ENCODE measurements at regions not wholly inside any gene's neighbourhood (a gene's known extent, or its start where the extent isn't known, plus 50 kb on each side); places are given as distances from the start of the nearest gene placed in this dataset.
"Not testable (repeated sequence)": the region's sequence is repeated elsewhere in the genome, so short reads cannot be mapped to it uniquely, and the experiment has no call there.

DNA sequence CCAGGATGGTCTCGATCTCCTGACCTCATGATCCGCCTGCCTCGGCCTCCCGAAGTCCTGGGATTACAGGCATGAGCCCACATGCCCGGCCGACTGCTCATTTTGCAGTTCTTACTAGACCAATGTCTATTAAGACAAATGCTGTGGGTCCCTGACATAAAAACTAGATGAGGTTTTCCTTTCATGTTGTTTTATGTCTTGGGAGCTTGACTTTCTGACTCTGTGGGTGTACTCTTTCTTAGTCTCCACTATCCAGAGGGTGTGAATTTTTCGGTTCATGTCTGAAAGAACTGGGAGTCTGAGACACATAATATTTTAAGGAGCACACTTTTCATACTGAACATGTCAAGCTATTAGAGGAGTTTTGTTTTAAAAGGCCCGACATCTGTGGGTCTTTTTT is 744.9 kb upstream of the B3GALT2 start:
- no peak for DNase-seq

DNA sequence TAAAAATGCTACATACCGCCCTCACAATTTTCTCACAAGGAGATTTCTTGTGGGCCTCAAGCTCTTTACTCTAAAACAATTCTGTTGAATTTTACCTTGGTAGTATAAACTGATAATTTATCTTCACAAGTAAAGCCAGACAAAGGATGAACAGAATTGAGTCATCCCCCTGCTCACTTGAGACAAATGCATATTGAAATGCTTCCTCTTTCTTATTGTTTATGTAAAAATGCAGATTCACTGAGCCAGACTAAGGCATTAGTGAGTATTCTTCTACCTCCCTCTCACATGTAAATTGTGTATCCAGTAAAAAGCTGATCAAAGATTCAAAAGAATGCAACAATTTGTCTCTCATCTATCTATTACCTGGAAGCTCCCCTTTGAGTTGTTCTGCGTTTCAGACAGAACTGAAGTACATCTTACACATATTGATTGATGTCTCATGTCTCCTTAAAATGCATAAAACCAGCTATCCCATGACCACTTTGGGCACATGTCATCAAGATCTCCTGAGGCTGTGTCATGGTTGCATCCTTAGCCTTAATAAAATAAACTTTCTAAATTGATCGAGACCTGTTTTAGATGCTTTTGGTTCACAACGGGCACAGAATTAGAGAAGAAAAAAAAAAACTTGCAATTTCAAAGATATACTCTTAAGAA is 743.1 kb upstream of the B3GALT2 start:
- no peak for DNase-seq

DNA sequence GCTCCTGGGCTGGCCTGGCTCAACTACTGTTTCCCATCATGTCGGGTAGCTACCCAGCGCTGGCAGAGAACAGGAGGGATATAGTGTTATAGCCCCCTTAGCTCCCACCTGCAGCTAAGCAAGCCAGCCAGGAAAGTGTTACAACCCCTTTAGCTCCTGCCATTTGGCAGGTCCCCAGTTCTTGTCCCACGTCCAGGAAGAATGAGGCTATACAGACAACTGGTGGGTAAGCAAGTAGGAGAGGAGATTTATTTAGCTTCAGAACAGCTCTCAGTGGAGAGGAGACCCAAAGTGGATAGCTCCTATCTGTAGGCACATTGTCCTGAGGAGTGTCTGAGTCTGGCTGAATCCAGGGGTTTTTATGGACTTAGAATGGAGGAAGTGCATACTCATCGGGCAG is 741.1 kb upstream of the B3GALT2 start:
- no peak for DNase-seq

DNA sequence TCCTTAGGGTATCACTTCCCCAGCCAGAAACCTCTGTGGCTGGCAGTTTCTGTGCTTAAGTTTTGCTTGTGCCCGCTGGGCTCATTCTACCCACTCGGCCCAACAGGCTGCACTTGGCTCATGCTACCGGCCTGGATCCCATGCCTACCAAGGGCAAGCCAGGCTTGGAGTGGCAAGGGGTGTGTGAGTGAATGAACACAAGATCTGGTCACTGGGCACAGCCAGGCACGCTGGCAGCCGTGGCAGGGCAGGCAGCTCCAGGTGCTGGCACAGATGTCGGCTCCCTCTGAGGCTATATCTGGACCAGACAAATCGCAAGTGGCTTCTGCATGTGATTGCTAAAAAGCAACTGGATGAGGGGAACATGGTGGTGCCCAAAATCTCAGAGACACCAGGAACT is 740.5 kb upstream of the B3GALT2 start:
- no peak for DNase-seq

DNA sequence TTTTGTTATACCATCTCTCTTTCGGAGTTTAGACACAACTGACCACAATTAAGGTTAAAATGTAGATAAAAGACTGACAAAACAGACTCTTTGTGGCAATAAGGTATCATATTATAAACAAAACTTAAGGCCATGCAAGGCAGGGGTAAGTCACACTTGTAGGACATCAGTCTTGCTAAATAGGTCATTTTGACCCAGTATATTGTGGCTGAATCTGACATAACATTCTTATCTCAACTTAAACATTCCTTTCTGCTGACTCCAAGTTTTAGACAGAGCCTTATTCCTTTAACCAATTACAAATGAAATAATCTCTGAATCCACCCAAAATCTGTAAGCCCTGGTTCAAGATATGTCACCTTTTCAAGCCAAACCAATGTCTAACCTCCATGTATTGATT is 733.4 kb upstream of the B3GALT2 start:
- DNase-seq = no peak

DNA sequence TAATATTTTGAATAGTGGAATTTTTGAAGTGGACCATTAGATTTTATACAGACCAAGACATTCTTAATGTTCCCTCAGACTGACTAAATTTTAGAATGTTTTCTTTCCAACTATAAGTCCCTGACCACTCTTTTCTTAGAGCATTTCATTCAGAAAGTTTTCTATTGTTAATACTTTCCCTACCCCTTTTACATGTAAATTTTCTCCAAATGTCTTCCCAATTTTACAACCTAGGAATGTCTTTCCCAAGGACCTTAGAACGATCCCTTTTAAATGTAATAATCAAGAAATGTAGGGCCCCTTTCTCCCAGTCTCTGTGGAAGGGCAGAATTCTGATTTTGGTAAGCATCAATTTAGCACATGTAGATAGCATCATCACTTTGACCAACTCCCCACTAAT is 730.0 kb upstream of the B3GALT2 start:
- no peak for DNase-seq

DNA sequence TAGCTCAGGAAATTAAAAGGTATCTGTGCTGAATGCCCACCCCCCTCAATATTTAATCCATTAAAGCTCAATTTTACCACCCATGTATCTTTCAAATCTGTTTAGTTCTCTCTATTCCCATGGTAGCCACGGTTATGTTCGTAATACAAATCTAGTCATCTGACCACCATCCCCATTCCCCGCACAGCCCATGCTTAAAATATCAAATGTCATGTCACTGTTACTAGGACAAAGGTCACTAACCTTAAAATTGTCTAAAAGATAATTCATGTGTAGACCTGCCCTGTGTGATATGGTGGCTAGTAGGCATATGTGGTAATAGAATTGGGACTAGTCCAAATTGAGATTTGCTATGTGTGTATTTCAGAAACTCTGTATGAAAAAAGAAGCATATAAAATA is 728.5 kb upstream of the B3GALT2 start:
- no peak for DNase-seq

DNA sequence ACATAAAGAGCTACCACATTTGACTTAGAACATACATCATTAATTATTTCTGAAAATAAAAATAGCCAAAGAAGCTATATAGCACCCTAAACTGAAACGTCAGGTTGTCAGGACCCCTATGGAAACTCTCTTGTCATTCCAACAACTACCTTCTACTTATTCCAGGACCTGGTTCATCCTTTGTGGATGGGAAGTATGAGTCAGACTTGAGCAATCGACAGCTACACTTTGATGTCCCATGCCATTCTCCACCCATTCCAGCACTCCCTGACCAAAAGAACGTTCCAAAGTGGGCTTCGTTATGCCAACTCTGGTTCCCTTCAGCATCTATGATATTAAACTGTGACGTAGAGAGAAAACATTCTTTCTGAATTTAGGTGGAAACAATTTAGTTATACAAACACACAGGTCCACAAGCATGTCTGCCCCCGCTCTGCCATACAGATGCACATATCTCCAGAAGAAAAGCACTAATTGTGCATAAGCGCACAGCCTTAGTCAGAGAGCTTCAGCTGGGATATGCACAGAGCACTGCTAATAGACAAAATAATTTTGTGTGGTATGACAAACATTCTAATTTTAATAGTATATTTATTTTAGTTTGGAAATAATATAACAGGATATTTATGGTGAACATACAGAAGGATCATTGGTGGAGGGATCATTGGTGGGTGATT is 723.1 kb upstream of the B3GALT2 start:
- DNase-seq = no peak

DNA sequence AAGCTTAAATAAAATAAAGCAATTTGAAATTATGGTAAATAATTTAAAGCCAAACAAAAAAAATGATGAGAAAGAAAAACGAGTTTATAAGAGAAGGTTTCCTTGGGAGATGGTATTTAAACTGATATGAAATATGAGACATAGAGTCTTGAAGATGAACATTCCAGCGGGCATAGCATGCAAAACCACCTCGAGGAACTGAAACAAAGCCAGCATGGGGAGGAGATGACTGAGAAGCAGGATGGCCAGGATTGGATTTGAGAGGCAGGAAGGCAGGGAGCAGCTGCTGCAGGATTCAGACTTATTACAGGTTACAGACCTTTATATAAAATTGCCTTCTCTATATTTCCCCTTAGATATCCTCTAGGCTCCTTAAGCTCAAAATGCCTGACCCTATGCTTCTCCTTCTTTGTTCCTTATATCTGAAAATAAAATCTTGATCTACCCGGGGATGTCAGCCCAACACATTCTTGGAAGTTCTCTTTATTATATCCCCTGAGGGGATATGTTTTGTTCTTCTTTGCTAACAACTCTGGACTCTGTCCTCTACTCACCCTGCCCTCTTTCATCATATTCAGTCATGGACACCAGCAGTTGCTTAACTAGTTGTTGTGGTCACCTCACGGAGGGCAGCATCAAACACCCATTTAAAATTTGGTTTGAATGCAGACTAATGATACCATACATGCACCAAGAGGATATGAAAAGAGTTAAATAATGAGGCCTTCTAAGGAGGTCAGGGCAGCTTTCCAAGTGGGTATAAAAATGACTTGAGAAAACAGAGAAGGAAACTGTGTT is 719.1 kb upstream of the B3GALT2 start:
- no peak for DNase-seq

DNA sequence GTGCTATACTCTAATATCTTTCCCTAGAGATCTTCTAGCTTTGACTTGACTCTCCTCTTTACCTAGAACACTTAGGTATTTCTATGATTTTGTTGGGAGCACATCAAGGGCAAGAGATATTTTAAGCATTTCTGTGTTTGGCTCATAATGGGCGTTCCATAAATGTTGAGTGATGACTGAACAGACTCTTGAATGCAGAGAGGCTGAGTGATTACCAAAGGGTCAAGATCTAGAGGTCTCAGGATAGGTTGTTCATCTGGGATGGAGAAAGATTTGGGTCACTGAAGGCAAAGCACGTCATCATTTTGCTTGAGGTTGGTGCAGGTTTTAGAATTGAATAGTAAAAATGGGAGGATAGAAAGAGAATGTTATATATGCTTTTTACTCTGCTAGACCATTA is 705.4 kb upstream of the B3GALT2 start:
- DNase-seq = no peak

DNA sequence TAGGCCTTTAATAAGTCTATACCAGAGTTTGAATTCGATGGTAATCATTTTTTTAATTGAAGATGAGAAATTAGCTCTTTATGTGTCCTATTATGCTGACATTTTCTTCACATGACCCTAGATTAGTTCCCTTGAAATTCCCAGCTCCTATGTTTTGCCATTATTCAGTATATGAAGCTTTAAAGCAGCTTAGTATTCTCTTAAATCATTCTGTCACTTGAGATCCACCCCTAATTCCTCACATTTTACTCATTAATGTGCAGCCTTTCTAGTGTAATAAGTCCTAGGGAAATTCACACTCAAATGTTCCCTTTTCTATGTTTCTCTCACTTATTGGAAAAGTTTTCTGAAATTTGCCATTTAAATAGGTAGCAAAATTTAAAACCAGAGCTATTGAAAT is 704.5 kb upstream of the B3GALT2 start:
- no peak for DNase-seq

DNA sequence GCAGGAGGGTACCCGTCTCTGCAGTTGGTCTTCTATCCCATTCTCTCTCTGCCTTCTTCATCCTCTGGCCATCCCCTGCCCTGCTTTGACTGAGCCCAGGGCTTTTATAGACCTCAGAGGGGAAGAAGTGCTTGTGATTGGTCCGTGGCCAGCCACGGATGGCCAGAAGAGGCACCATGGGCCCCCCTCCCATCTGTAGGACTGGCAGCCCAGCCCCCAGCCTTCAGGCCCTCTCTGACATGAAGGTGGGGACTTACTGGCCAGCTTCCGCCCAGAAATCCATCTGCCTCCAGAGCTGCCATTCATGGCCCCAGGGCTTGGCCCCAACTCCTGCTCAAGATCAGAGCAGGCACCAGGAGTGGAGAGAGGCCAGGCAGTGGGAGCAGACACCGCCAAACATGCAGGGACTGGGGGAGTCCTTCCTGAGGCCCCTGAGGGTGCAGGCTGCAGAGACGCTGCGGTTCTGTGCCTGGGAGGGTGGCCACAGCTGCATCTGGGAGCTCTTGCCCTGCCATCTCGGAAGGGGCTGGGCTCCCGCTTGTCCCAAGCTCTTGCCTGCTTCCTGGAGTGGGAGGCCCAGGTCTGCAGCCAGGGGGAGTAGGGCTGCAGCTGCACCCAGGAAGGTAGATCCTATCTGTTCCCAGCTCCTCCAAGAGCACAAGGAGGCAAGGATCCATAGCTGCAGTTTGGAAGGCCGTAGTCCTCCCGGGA is 698.6 kb upstream of the B3GALT2 start:
- no peak for DNase-seq

DNA sequence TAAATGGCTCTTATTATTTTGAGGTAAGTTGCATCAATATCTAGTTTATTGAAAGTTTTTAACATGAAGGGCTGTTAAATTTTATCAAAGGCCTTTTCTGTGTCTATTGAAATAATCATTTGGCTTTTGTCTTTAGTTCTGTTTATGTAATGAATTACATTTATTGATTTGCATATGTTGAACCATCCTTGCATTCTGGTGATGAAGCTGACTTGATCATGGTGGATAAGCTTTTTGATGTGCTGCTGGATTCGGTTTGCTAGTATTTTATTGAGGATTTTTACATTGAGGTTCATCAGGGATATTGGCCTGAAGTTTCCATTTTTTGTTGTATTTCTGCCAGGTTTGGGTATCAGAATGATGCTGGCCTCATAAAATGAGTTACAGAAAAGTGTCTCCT is 691.5 kb upstream of the B3GALT2 start:
- DNase-seq = not testable (repeated sequence)

DNA sequence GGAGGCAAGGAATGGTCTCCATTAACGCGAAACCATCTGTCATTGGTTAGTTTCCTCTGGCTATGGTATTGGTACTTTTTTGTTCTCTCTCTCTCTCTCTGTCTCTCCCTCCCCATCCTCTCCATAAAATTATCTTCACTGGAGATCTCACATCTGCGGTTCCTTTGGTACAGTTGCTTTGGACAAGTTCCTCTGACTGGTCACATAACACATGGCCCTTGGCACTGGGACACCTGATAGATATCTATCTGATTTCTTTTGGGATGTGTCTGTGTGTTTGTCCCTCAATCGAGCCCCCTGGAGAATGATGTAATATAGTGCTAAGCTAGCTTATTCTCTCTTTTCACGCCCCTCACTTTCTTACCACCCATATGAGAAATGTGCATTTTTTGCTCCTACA is 682.0 kb upstream of the B3GALT2 start:
- DNase-seq = no peak

DNA sequence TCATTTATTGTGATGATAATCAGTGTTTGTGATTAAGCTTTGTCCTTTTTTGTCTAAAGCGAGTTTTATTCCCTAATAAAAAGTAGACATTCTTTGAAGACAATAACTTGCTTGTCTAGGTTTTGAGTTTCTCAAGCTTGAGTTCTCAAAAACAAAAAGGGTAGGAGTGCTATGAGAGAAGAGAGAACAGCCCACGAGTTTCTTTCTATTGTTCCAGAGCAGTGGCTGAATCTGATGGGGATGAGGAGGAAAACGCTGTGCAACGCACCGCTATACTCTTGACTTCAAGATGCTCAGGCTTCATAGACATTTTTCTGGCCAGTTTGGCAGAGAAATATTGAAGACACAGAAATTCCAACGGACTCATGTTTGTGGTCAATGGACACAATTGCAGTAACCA is 669.8 kb upstream of the B3GALT2 start:
- no peak for DNase-seq

DNA sequence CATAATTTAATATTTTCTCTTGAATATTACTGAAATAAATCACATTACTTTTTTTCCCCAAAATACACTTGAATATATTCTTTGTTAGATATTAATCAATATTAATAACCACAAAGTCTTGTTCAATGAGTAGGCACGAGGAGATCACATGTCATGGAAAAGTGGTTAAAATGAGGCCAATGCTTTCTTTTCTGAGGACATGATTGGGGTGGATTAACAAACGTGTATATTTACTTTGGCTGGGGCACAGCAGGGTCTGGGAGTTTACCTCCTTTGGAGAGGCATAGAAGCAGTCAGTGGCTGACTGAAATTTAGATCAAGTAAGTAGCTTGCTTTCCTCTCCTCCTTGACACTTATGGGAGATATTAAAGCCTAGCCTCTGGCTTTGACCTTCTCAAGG is 664.3 kb upstream of the B3GALT2 start:
- DNase-seq = no peak

DNA sequence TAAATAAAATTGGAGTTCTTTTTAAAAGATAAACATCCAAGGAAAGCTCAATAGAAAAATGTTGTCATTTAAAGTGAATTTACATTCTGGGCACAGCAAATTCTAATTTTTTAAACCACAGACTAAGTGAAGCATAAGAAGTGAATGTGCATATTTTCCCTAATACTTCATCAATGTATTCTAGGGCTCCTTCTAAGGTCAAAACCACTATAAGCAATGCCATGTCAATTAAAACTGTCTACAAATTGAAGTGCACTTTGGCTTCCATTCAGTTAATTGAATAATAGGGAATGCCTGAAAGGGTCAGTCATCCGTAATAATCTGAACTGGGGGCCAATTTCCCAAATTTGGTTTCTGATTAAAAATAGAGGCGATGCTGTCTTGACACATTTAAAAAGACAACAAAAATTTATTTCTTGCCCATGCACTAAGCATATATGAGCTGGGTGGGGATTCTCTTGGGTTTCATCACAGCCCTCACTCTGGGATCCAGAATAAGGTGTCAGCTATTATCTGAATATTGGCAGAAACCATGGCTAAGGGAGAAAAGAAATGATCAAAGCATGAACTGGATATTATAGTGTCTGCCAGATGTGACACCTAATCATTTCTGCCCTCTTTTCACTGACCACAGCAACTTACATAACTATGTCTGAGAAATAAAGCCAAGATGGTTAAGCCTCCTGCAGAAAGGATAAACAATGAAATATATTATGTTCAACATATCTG is 660.6 kb upstream of the B3GALT2 start:
- DNase-seq = no peak

DNA sequence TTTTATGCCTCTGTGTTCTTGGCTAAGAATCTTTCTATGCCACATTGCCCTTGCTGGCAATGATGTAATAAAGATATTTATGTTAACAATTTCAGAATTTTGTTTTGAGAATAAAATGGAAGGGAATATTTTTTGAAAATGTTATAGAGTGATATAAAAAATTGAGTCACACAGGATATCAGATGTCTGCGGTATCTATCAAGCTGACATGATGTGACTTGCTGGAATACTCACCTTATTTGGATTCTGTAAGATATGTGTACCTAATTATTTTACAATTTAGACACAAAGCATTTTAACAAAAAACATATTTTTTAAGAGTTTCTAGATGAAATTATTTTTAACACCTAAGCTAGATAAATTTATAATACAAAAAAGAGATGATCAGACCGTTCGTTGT is 660.0 kb upstream of the B3GALT2 start:
- DNase-seq = no peak

DNA sequence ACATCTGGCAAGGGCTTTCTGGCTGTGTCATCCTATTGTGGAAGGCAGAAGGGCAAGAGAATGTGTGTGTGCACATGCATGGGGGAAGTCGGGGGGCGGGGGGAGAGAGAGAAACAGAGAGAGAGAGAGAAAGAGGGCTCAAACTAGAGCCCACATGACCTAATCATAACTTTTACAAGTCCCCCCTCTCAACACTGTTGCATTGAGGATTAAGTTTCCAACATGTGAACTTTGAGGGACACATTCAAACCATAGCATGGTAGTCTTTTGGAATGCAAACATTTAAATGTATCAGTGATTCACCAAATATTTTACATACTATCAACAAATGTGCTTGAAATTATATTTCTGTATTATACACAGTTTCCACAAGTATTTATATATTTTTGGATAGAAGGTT is 655.4 kb upstream of the B3GALT2 start:
- DNase-seq = no peak

DNA sequence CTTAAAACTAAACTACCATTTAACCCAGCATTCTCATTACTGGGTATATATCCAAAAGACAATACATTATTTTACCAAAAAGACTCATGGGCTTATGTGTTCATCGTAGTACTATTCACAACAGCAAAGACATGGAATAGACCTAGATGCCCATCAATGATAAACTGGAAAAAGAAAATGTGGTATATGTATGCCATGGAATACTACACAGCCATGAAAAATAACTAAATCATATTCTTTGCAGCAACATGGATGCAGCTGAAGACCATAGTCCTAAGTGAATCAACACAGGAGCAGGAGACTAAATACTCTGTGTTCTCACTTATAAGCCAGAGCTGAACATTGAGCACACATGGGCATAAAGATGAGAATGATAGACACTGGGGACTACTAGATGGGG is 645.1 kb upstream of the B3GALT2 start:
- DNase-seq = no peak

DNA sequence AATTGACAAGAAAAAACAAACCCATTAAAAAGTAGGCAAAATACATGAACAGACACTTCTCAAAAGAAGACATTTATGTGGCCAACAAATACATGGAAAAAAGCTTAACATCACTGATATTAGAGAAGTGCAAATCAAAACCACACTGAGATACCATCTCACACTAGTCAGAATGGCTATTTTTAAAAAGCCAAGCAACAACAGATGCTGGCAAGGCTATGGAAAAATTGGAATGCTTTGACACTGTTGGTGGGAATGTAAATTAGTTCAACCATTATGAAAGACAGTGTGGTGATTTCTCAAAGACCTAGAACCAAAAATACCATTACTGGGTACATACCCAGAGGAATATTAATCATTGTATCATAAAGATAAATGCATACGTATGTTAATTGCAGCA is 641.1 kb upstream of the B3GALT2 start:
- DNase-seq = no peak

DNA sequence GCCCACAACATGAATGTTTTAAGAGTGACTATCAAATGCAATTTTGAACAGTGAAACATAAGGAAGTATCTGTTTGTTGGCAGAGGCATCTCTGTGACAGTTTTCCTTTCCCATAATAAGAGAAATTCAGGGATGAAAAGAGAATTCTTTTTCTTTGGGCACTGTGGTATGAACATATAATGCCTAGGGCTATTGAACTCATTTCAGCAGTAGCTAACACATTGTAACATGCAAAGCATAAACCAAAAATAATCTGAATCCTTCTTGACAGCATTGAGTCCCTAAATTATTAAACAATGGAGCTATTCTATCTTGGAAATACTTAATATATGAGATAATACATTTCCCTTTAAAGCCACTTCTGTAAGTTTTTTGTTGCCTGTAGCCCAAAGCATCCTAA is 633.0 kb upstream of the B3GALT2 start:
- no peak for DNase-seq

DNA sequence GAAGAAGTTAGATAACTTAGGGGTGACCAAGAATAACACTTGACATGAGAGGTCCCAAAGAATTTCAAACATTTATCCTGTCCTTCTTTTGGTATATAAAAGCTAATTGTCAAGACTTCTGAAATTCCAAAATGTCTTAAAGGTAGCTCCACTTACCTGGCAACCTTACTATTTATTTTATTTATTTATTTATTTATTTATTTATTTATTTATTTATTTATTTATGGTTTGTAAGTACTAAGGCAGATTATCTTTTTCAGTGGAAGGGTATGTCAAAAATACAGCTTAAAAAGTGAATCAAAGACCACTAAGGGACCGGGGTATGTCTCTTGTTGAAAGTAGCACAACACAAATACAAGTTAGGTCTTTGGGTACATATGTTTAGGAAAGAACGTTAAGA is 620.8 kb upstream of the B3GALT2 start:
- DNase-seq = no peak
